A549 (cell line): ENCODE measurements at regions not wholly inside any gene's neighbourhood (a gene's known extent, or its start where the extent isn't known, plus 50 kb on each side); places are given as distances from the start of the nearest gene placed in this dataset.

Experiments
- ATAC-seq, 2 experiments: fragments of 200-7000 bp in 1 of 2; fragments of >200 bp in 1 of 2; cut with Nextera tagmentation in 1 of 2; cut with Tn5 transposase in 1 of 2; 3 replicates each; pipeline versions ENCODE4 v1.8.0 to v1.9.1; 2018 to 2020; ENCODE audit warnings: mild to moderate bottlenecking in 1 of 2, moderate library complexity in 1 of 2
- CTCF ChIA-PET: fragments of 300-600 bp; sonication (Branson Sonifier 250); formaldehyde crosslinking; extraction: SDS; loops from one replicate; lab custom pipeline; 2021; ENCODE audit warnings: antibody characterized with exemption, inconsistent platforms; lab: Yijun Ruan, JAX
- POLR2A ChIA-PET: fragments of 350-600 bp; formaldehyde crosslinking; extraction: SDS; loops from one replicate; lab custom pipeline; 2021; ENCODE audit warnings: antibody characterized with exemption, inconsistent platforms; lab: Yijun Ruan, JAX
- DNase-seq, 2 experiments: peaks; one replicate each; pipeline versions ENCODE4 v3.0.0 to v3.0.0-alpha.2; 2011 to 2016; ENCODE audit warnings: low read depth in 1 of 2, low spot score in 1 of 2
- FAIRE-seq: peaks from 2 replicates; lab custom pipeline; 2011; peaks lifted over from hg19 to GRCh38; lab: Jason Lieb, UNC
- H3K27ac ChIP-seq, 2 experiments: fragments of >200 bp; sonication (Bioruptor Twin); formaldehyde crosslinking; 3 replicates each; pipeline ENCODE4 v1.5.1; 2016 to 2017
- H3K4me1 ChIP-seq: fragments of >200 bp; sonication (Bioruptor Twin); formaldehyde crosslinking; 3 replicates; pipeline ENCODE4 v1.6.1; 2016
- H3K4me2 ChIP-seq: fragments of >200 bp; sonication (Bioruptor Twin); formaldehyde crosslinking; 3 replicates; pipeline ENCODE4 v1.6.1; 2016
- H3K4me3 ChIP-seq: fragments of >200 bp; sonication (Bioruptor Twin); formaldehyde crosslinking; 3 replicates; pipeline ENCODE4 v1.5.1; 2016
- H3K9me3 ChIP-seq: fragments of >200 bp; sonication (Bioruptor Twin); formaldehyde crosslinking; 3 replicates; pipeline ENCODE4 v1.6.1; 2016
- BHLHE40 ChIP-seq: IDR thresholded peaks from 2 replicates; pipeline ENCODE4 v1.6.1; 2012; ENCODE audit warnings: low read depth, low read length, inconsistent platforms
- CEBPB ChIP-seq, 2 experiments: fragments of >200 bp in 1 of 2; sonication (Bioruptor Twin) in 1 of 2; formaldehyde crosslinking in 1 of 2; IDR thresholded peaks; 2 replicates each; pipeline ENCODE4 v1.6.1; 2012 to 2016
- CHD2 ChIP-seq: fragments of 150-350 bp; IDR thresholded peaks from 2 replicates; pipeline ENCODE4 v1.6.1; 2014; ENCODE audit warnings: low read length; ENCODE audit not compliant: partially characterized antibody
- EHF ChIP-seq: fragments of 250-450 bp; sonication (Bioruptor Pico); IDR thresholded peaks from 2 replicates; pipeline ENCODE4 v1.5.0; 2020; ENCODE audit warnings: mild to moderate bottlenecking
- FOXS1 ChIP-seq: fragments of 250-450 bp; sonication (Bioruptor Pico); IDR thresholded peaks from 2 replicates; pipeline ENCODE4 v1.5.0; 2020; ENCODE audit warnings: mild to moderate bottlenecking, moderate library complexity
- HDAC2 ChIP-seq: fragments of 200-600 bp; sonication (generic); IDR thresholded peaks from 2 replicates; pipeline ENCODE4 v1.6.1; 2016
- HEYL ChIP-seq: fragments of 250-450 bp; sonication (Bioruptor Pico); IDR thresholded peaks from 2 replicates; pipeline ENCODE4 v1.8.0; 2021; ENCODE audit warnings: mild to moderate bottlenecking, moderate library complexity
- KDM1A ChIP-seq: fragments of 200-600 bp; sonication (generic); IDR thresholded peaks from 2 replicates; pipeline ENCODE4 v1.6.1; 2016; ENCODE audit warnings: low read depth, mild to moderate bottlenecking
- MAFK ChIP-seq: fragments of 450-650 bp; IDR thresholded peaks from 2 replicates; pipeline ENCODE4 v1.6.1; 2014; ENCODE audit not compliant: partially characterized antibody
- MAZ ChIP-seq: fragments of 150-350 bp; IDR thresholded peaks from 2 replicates; pipeline ENCODE4 v1.6.1; 2014; ENCODE audit warnings: antibody characterized with exemption, low read depth, low read length, borderline replicate concordance
- RAD21 ChIP-seq, 2 experiments: fragments of >200 bp in 1 of 2; sonication (Bioruptor Twin) in 1 of 2; formaldehyde crosslinking in 1 of 2; IDR thresholded peaks in 1 of 2; conservative IDR thresholded peaks in 1 of 2; 2 replicates in 1 of 2; 3 replicates in 1 of 2; pipeline ENCODE4 v1.6.1; 2012 to 2018; ENCODE audit warnings: inconsistent platforms in 1 of 2
- RCOR1 ChIP-seq: fragments of 150-350 bp; IDR thresholded peaks from 2 replicates; pipeline ENCODE4 v1.6.1; 2014; ENCODE audit warnings: antibody characterized with exemption, low read length, low read depth
- RFX5 ChIP-seq: fragments of 450-650 bp; IDR thresholded peaks from 2 replicates; pipeline ENCODE4 v1.7.1; 2014; ENCODE audit warnings: antibody characterized with exemption, mild to moderate bottlenecking, moderate library complexity
- RNF2 ChIP-seq: fragments of 200-600 bp; sonication (generic); IDR thresholded peaks from 2 replicates; pipeline ENCODE4 v1.6.1; 2016; ENCODE audit warnings: low read depth, mild to moderate bottlenecking, antibody characterized with exemption, moderate library complexity, borderline replicate concordance
- SMC3 ChIP-seq: fragments of >200 bp; sonication (Bioruptor Twin); formaldehyde crosslinking; IDR thresholded peaks from 3 replicates; pipeline ENCODE4 v1.6.1; 2018; ENCODE audit warnings: inconsistent platforms
- SREBF2 ChIP-seq: fragments of 450-650 bp; IDR thresholded peaks from 2 replicates; pipeline ENCODE4 v1.6.1; 2014; ENCODE audit warnings: mild to moderate bottlenecking, moderate library complexity
- ZC3H11A ChIP-seq: fragments of 450-650 bp; IDR thresholded peaks from 2 replicates; pipeline ENCODE4 v1.6.1; 2014; ENCODE audit warnings: antibody characterized with exemption, mild to moderate bottlenecking
- ZSCAN20 ChIP-seq: fragments of 250-450 bp; sonication (Bioruptor Pico); IDR thresholded peaks from 2 replicates; pipeline ENCODE4 v1.8.0; 2022; ENCODE audit warnings: mild to moderate bottlenecking, moderate library complexity
- WGBS: methylation state at CpG from one replicate; pipeline ENCODE4 v1.1.6; 2017; ENCODE audit errors: missing lambda C conversion rate; 5-methylcytosine and 5-hydroxymethylcytosine counted together
- TF ChIP-seq, protein P1 (sequence below): fragments of 200-600 bp; sonication (generic); IDR thresholded peaks from 2 replicates; pipeline ENCODE4 v1.6.1; 2016; ENCODE audit warnings: antibody characterized with exemption, mild to moderate bottlenecking, moderate library complexity
- TF ChIP-seq, protein P2 (sequence below): fragments of 250-450 bp; sonication (Bioruptor Pico); IDR thresholded peaks from 2 replicates; pipeline ENCODE4 v1.5.0; 2021; ENCODE audit warnings: mild to moderate bottlenecking, moderate library complexity, borderline replicate concordance
- TF ChIP-seq, protein P3 (sequence below): IDR thresholded peaks from 2 replicates; pipeline ENCODE4 v1.6.1; 2012
- TF ChIP-seq, protein P4 (sequence below): fragments of >200 bp; sonication (Bioruptor Twin); formaldehyde crosslinking; IDR thresholded peaks from 3 replicates; pipeline ENCODE4 v1.6.1; 2016

DNA sequence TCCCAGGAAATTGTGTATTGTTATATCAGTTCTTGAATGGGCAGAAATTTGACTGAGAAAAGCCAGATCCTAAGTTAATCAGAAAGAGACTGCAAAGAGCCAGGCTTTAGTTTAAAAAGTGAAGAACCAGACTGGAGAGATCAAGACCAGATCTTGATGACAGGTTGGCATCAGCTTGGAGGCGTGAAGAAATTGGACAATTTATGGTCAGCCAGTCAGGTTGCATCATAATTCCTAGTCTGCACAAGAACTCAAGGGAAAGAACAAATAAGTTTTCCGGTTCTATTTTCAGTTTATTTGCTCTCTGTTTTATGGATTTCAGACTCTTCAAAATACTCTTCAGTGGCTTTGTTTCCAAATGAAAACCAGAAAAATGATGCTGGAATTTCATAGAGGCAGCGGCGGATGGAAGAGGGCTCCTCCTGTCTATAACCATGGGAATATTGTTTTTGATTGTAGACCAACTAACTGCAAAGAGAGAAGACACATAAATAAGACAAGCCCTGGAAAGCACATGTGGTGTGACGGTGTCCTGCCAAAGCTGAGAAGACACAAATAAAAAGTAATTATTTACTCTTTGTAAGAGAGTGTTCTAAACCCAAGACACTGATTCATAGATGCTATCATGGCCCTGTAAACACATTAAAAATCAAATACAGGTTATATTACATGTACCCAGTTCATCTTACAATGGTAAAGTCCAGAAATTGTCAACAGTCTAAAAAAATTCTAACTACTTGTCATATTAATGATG, 91.7 kb downstream of the PCTP start:
- ChIA-PET CTCF (no interaction called here), POLR2A (no interaction called here)
- H3K27ac ChIP-seq, result no peak overlapping the region
- no peaks in the 10 kb centered on the region for H3K9me3 ChIP-seq
- FAIRE-seq (no peak), ATAC-seq (no peak), DNase-seq (no peak)
- TF ChIP-seq, protein P1, sequence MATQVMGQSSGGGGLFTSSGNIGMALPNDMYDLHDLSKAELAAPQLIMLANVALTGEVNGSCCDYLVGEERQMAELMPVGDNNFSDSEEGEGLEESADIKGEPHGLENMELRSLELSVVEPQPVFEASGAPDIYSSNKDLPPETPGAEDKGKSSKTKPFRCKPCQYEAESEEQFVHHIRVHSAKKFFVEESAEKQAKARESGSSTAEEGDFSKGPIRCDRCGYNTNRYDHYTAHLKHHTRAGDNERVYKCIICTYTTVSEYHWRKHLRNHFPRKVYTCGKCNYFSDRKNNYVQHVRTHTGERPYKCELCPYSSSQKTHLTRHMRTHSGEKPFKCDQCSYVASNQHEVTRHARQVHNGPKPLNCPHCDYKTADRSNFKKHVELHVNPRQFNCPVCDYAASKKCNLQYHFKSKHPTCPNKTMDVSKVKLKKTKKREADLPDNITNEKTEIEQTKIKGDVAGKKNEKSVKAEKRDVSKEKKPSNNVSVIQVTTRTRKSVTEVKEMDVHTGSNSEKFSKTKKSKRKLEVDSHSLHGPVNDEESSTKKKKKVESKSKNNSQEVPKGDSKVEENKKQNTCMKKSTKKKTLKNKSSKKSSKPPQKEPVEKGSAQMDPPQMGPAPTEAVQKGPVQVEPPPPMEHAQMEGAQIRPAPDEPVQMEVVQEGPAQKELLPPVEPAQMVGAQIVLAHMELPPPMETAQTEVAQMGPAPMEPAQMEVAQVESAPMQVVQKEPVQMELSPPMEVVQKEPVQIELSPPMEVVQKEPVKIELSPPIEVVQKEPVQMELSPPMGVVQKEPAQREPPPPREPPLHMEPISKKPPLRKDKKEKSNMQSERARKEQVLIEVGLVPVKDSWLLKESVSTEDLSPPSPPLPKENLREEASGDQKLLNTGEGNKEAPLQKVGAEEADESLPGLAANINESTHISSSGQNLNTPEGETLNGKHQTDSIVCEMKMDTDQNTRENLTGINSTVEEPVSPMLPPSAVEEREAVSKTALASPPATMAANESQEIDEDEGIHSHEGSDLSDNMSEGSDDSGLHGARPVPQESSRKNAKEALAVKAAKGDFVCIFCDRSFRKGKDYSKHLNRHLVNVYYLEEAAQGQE, result no peak
- TF ChIP-seq, protein P2, sequence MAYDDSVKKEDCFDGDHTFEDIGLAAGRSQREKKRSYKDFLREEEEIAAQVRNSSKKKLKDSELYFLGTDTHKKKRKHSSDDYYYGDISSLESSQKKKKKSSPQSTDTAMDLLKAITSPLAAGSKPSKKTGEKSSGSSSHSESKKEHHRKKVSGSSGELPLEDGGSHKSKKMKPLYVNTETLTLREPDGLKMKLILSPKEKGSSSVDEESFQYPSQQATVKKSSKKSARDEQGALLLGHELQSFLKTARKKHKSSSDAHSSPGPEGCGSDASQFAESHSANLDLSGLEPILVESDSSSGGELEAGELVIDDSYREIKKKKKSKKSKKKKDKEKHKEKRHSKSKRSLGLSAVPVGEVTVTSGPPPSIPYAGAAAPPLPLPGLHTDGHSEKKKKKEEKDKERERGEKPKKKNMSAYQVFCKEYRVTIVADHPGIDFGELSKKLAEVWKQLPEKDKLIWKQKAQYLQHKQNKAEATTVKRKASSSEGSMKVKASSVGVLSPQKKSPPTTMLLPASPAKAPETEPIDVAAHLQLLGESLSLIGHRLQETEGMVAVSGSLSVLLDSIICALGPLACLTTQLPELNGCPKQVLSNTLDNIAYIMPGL (CRISPR knock-in tag), result no peak
- TF ChIP-seq HDAC2, result no peak
- no peak for TF ChIP-seq RAD21 (conservative IDR thresholded peaks at IDR 0.05 in 1 of 2, IDR thresholded peaks at IDR 0.05 in 1 of 2)
- no peak for TF ChIP-seq CHD2
- TF ChIP-seq EHF (CRISPR knock-in tag), result no peak
- TF ChIP-seq CEBPB (IDR thresholded peaks at IDR 0.05), result no peak
- TF ChIP-seq, protein P3, sequence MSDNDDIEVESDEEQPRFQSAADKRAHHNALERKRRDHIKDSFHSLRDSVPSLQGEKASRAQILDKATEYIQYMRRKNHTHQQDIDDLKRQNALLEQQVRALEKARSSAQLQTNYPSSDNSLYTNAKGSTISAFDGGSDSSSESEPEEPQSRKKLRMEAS, result no peak
- TF ChIP-seq RFX5, result no peak
- TF ChIP-seq SREBF2, result no peak
- TF ChIP-seq RNF2, result no peak
- TF ChIP-seq FOXS1 (CRISPR knock-in tag), result no peak
- TF ChIP-seq, protein P4, sequence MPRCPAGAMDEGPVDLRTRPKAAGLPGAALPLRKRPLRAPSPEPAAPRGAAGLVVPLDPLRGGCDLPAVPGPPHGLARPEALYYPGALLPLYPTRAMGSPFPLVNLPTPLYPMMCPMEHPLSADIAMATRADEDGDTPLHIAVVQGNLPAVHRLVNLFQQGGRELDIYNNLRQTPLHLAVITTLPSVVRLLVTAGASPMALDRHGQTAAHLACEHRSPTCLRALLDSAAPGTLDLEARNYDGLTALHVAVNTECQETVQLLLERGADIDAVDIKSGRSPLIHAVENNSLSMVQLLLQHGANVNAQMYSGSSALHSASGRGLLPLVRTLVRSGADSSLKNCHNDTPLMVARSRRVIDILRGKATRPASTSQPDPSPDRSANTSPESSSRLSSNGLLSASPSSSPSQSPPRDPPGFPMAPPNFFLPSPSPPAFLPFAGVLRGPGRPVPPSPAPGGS, result no peak
- no peak for TF ChIP-seq KDM1A
- TF ChIP-seq RCOR1, result no peak
- no peak for TF ChIP-seq SMC3
- TF ChIP-seq BHLHE40, result no peak
- TF ChIP-seq ZSCAN20, result no peak
- no peak for TF ChIP-seq MAZ
- no peak for TF ChIP-seq HEYL (CRISPR knock-in tag)
- no peaks in the 10 kb centered on the region for H3K4me1 ChIP-seq
- H3K4me2 ChIP-seq, result no peak overlapping the region
- WGBS, result 17% methylated on average over 5 of the region's 5 CpGs
- H3K4me3 ChIP-seq, result no peak overlapping the region

DNA sequence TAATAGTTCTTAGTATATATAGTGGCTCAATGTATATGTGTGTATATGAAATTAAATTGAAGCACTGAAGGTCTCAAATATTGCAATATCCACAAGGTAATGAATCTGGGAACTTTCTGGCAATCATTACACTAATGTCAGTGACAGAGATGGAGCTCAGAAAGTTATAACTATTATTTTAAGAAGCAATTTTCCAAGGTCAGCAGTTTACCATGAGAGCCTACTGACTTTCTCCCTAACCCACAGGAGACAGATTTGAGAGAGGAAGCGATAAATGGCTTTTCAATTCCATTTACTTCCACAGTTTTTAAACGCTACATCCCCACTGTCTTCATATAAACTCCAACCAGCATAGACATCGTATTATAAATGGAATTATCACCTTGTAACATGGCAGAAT, 92.9 kb downstream of the PCTP start:
- no peak overlapping the region for H3K4me3 ChIP-seq
- no peaks in the 10 kb centered on the region for H3K4me1 ChIP-seq
- ChIA-PET CTCF (interaction anchor here (1.2 kb wide), 1 partner anchor 21 kb away, joined by 3 read pairs; no protein-coding TSS in a partner anchor), POLR2A (no interaction called here)
- no peak overlapping the region for H3K4me2 ChIP-seq
- no peaks in the 10 kb centered on the region for H3K9me3 ChIP-seq
- TF ChIP-seq ZC3H11A (no peak), MAFK (peak; percentile 51)
- WGBS, result 28% methylated on average over 3 of the region's 3 CpGs
- ATAC-seq (no peak), DNase-seq (no peak), FAIRE-seq (no peak)
- H3K27ac ChIP-seq, result no peak overlapping the region
